ENCODE measurements at regions not wholly inside any gene's neighbourhood (a gene's known extent, or its start where the extent isn't known, plus 50 kb on each side); places are given as distances from the start of the nearest gene placed in this dataset.

- no peak for DNase-seq (ENCODE audit: low spot score)
- Histone ChIP-seq H4K91ac (ENCODE audit: low read depth, low read length, poor library complexity) (no peak overlapping the region), H2AFZ (ENCODE audit: low read length) (no peak overlapping the region), H3K18ac (ENCODE audit: low read length) (no peak overlapping the region), H2BK120ac (ENCODE audit: low read depth, low read length) (no peak overlapping the region), H2BK15ac (ENCODE audit: low read length) (no peak overlapping the region), H4K8ac (ENCODE audit: low read depth, low read length) (no peak overlapping the region), H3K79me1 (ENCODE audit: low read depth, low read length) (no peaks in the 10 kb centered on the region), H3K14ac (ENCODE audit: low read length) (no peak overlapping the region), H3K4me2 (ENCODE audit: insufficient read depth, low read length, poor library complexity, severe bottlenecking) (no peak overlapping the region), H2AK5ac (ENCODE audit: low read depth, low read length) (no peak overlapping the region), H3K9ac (ENCODE audit: low read depth, low read length, poor library complexity) (no peak overlapping the region), H3K23ac (ENCODE audit: low read depth, low read length, poor library complexity) (no peak overlapping the region), H3K4ac (ENCODE audit: low read length) (no peak overlapping the region), H3K4me1 (ENCODE audit: control insufficient read depth in 2 of 2, insufficient read depth in 1 of 2, low read depth in 1 of 2, low read length in 2 of 2) (peaks cover 0 to 8% of the 10 kb centered on the region in 2 donors), H3K27ac (replicated peaks; ENCODE audit: low read length) (no peak overlapping the region), H3K36me3 (replicated peaks in 1 of 2; ENCODE audit: control insufficient read depth in 2 of 2, insufficient read depth in 2 of 2, low read length in 2 of 2) (no peaks in the 10 kb centered on the region), H3K27me3 (ENCODE audit: control insufficient read depth in 3 of 3, insufficient read depth in 3 of 3, low read depth in 1 of 3, low read length in 3 of 3) (peaks cover 0 to 5% (median 0%) of the 10 kb centered on the region in 3 experiments), H3K9me3 (replicated peaks in 1 of 2; ENCODE audit: control insufficient read depth in 2 of 2, insufficient read depth in 1 of 2, low read depth in 1 of 2, low read length in 2 of 2) (no peaks in the 10 kb centered on the region), H3K4me3 (ENCODE audit: low read length in 2 of 2) (no peak overlapping the region), H2BK5ac (ENCODE audit: low read length) (no peak overlapping the region), H2BK12ac (ENCODE audit: low read length) (no peak overlapping the region)
- WGBS, 2 donors (ENCODE audit: extremely low coverage in 2 of 2, insufficient read length in 2 of 2, insufficient replicate concordance in 1 of 2), result no CpG with 5 or more reads among the region's 4 CpGs
Measured at GRCh38 chrX:122218666-122219065, 965.4 kb upstream of the GRIA3 start.

DNA sequence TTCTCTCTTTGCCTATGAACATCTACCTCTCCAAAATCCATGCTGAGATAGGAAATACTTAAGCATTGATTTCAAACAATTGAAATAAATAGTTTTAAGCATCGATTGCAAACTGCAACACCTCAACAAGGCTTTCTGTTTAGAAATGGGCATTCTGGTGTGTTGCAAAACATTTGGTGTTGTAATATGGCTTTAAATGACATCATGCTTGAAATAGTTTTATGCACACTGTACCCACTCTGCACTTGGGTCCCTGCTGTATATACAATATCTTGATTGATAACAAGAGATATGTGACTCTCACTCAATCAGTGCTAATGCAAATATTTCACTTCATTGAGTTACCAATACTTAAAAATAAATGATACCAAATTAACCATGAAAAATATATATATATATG is 964.9 kb upstream of the GRIA3 start:
- Histone ChIP-seq H3K4me3 (ENCODE audit: low read length in 2 of 2) (no peak overlapping the region), H3K9me3 (replicated peaks in 1 of 2; ENCODE audit: control insufficient read depth in 2 of 2, insufficient read depth in 1 of 2, low read depth in 1 of 2, low read length in 2 of 2) (no peaks in the 10 kb centered on the region), H2BK15ac (ENCODE audit: low read length) (no peak overlapping the region), H3K27ac (replicated peaks; ENCODE audit: low read length) (no peak overlapping the region), H3K14ac (ENCODE audit: low read length) (no peak overlapping the region), H3K36me3 (replicated peaks in 1 of 2; ENCODE audit: control insufficient read depth in 2 of 2, insufficient read depth in 2 of 2, low read length in 2 of 2) (no peaks in the 10 kb centered on the region), H3K18ac (ENCODE audit: low read length) (no peak overlapping the region), H2BK120ac (ENCODE audit: low read depth, low read length) (no peak overlapping the region), H3K23ac (ENCODE audit: low read depth, low read length, poor library complexity) (no peak overlapping the region), H3K9ac (ENCODE audit: low read depth, low read length, poor library complexity) (no peak overlapping the region), H2AFZ (ENCODE audit: low read length) (no peak overlapping the region), H2BK12ac (ENCODE audit: low read length) (no peak overlapping the region), H3K4me1 (ENCODE audit: control insufficient read depth in 2 of 2, insufficient read depth in 1 of 2, low read depth in 1 of 2, low read length in 2 of 2) (peaks cover 0 to 8% of the 10 kb centered on the region in 2 donors), H4K8ac (ENCODE audit: low read depth, low read length) (no peak overlapping the region), H4K91ac (ENCODE audit: low read depth, low read length, poor library complexity) (no peak overlapping the region), H3K4ac (ENCODE audit: low read length) (no peak overlapping the region), H2AK5ac (ENCODE audit: low read depth, low read length) (no peak overlapping the region), H3K27me3 (ENCODE audit: control insufficient read depth in 3 of 3, insufficient read depth in 3 of 3, low read depth in 1 of 3, low read length in 3 of 3) (peaks cover 0 to 5% (median 0%) of the 10 kb centered on the region in 3 experiments), H3K79me1 (ENCODE audit: low read depth, low read length) (no peaks in the 10 kb centered on the region), H3K4me2 (ENCODE audit: insufficient read depth, low read length, poor library complexity, severe bottlenecking) (no peak overlapping the region), H2BK5ac (ENCODE audit: low read length) (no peak overlapping the region)
- no CpG with 5 or more reads among the region's 1 CpG for WGBS, 2 donors (ENCODE audit: extremely low coverage in 2 of 2, insufficient read length in 2 of 2, insufficient replicate concordance in 1 of 2)
- no peak for DNase-seq (ENCODE audit: low spot score)

GRCh38 chrX:122219735-122220134 is 964.3 kb upstream of the GRIA3 start:
- Histone ChIP-seq H3K27me3 (ENCODE audit: control insufficient read depth in 3 of 3, insufficient read depth in 3 of 3, low read depth in 1 of 3, low read length in 3 of 3) (peaks cover 0 to 5% (median 0%) of the 10 kb centered on the region in 3 experiments), H2BK5ac (ENCODE audit: low read length) (no peak overlapping the region)
- no CpG with 5 or more reads among the region's 3 CpGs for WGBS, 2 donors (ENCODE audit: extremely low coverage in 2 of 2, insufficient read length in 2 of 2, insufficient replicate concordance in 1 of 2)

DNA sequence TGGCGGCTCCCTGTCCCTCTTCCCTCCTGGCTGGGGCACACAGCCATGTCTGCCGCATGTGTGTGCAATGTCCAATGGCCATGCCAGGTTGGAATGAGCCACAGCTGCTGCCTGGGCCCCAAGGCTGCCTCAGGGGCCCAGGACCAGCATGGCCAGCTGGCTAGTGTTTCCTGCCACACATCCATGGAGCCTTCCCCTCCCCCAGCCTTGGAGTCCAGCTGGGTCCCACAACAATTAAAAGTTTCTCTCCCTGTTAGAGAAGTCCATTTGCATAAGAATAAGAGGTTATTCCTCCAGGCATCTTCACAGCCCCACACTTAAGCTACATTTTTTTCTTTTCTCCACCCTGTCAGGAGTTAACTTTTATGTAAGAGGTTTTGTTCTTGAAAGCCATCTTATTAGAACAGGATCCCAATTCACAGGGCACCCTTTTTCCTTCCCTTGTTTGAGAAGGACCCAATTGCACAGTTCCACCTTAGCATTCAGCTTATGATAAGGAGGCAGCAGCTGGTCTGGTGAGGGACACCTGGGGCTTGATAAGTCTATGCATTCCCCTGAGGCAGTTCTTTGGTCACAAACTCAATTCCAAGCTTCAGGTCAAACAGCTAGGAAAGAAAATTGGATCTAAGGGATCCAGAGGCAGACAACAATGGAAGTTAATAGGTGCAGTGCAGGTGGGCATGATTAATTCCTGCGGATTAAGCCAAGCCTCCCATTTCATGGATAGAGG is 963.3 kb upstream of the GRIA3 start:
- no peak overlapping the region for H2BK15ac ChIP-seq (ENCODE audit: low read length)
- H3K27ac ChIP-seq (replicated peaks; ENCODE audit: low read length), result peak overlapping the region; percentile 88
- H3K9me3 ChIP-seq (replicated peaks in 1 of 2; ENCODE audit: control insufficient read depth in 2 of 2, insufficient read depth in 1 of 2, low read depth in 1 of 2, low read length in 2 of 2), result no peaks in the 10 kb centered on the region
- H3K36me3 ChIP-seq (replicated peaks in 1 of 2; ENCODE audit: control insufficient read depth in 2 of 2, insufficient read depth in 2 of 2, low read length in 2 of 2), result no peaks in the 10 kb centered on the region
- no peak overlapping the region for H3K9ac ChIP-seq (ENCODE audit: low read depth, low read length, poor library complexity)
- no peak overlapping the region for H2BK5ac ChIP-seq (ENCODE audit: low read length)
- H3K27me3 ChIP-seq (ENCODE audit: control insufficient read depth in 3 of 3, insufficient read depth in 3 of 3, low read depth in 1 of 3, low read length in 3 of 3), result peaks cover 0 to 5% (median 0%) of the 10 kb centered on the region in 3 experiments
- H2BK12ac ChIP-seq (ENCODE audit: low read length), result no peak overlapping the region
- no peak overlapping the region for H2AFZ ChIP-seq (ENCODE audit: low read length)
- DNase-seq (ENCODE audit: low spot score), result peak; percentile 17
- no peak overlapping the region for H2BK120ac ChIP-seq (ENCODE audit: low read depth, low read length)
- H4K8ac ChIP-seq (ENCODE audit: low read depth, low read length), result no peak overlapping the region
- H3K14ac ChIP-seq (ENCODE audit: low read length), result no peak overlapping the region
- H4K91ac ChIP-seq (ENCODE audit: low read depth, low read length, poor library complexity), result peak overlapping the region; percentile 93
- H3K4me3 ChIP-seq (ENCODE audit: low read length in 2 of 2), result no peak overlapping the region
- H3K4ac ChIP-seq (ENCODE audit: low read length), result no peak overlapping the region
- peak overlapping the region; percentile 90 for H3K18ac ChIP-seq (ENCODE audit: low read length)
- WGBS, 2 donors (ENCODE audit: extremely low coverage in 2 of 2, insufficient read length in 2 of 2, insufficient replicate concordance in 1 of 2), result no CpG with 5 or more reads among the region's 3 CpGs
- H3K4me2 ChIP-seq (ENCODE audit: insufficient read depth, low read length, poor library complexity, severe bottlenecking), result peak overlapping the region; percentile 12
- H3K23ac ChIP-seq (ENCODE audit: low read depth, low read length, poor library complexity), result no peak overlapping the region
- no peak overlapping the region for H2AK5ac ChIP-seq (ENCODE audit: low read depth, low read length)
- peaks cover 0 to 8% of the 10 kb centered on the region in 2 donors for H3K4me1 ChIP-seq (ENCODE audit: control insufficient read depth in 2 of 2, insufficient read depth in 1 of 2, low read depth in 1 of 2, low read length in 2 of 2)
- H3K79me1 ChIP-seq (ENCODE audit: low read depth, low read length), result no peaks in the 10 kb centered on the region

More at GRCh38 chrX:122219735-122220134, 964.3 kb upstream of the GRIA3 start:
- Histone ChIP-seq H3K4me1 (ENCODE audit: control insufficient read depth in 2 of 2, insufficient read depth in 1 of 2, low read depth in 1 of 2, low read length in 2 of 2) (peaks cover 0 to 8% of the 10 kb centered on the region in 2 donors), H2AFZ (ENCODE audit: low read length) (no peak overlapping the region), H2AK5ac (ENCODE audit: low read depth, low read length) (no peak overlapping the region), H4K8ac (ENCODE audit: low read depth, low read length) (no peak overlapping the region), H2BK15ac (ENCODE audit: low read length) (no peak overlapping the region), H3K4me2 (ENCODE audit: insufficient read depth, low read length, poor library complexity, severe bottlenecking) (no peak overlapping the region), H3K23ac (ENCODE audit: low read depth, low read length, poor library complexity) (no peak overlapping the region), H3K4ac (ENCODE audit: low read length) (no peak overlapping the region), H3K36me3 (replicated peaks in 1 of 2; ENCODE audit: control insufficient read depth in 2 of 2, insufficient read depth in 2 of 2, low read length in 2 of 2) (no peaks in the 10 kb centered on the region), H3K18ac (ENCODE audit: low read length) (no peak overlapping the region), H3K4me3 (ENCODE audit: low read length in 2 of 2) (no peak overlapping the region), H2BK12ac (ENCODE audit: low read length) (no peak overlapping the region), H3K27ac (replicated peaks; ENCODE audit: low read length) (peak overlapping the region; percentile 88), H3K79me1 (ENCODE audit: low read depth, low read length) (no peaks in the 10 kb centered on the region), H2BK120ac (ENCODE audit: low read depth, low read length) (no peak overlapping the region), H3K9ac (ENCODE audit: low read depth, low read length, poor library complexity) (no peak overlapping the region), H3K14ac (ENCODE audit: low read length) (no peak overlapping the region), H3K9me3 (replicated peaks in 1 of 2; ENCODE audit: control insufficient read depth in 2 of 2, insufficient read depth in 1 of 2, low read depth in 1 of 2, low read length in 2 of 2) (no peaks in the 10 kb centered on the region), H4K91ac (ENCODE audit: low read depth, low read length, poor library complexity) (no peak overlapping the region)
- no peak for DNase-seq (ENCODE audit: low spot score)
